Caco-2 (cell line): ENCODE measurements at regions not wholly inside any gene's neighbourhood (a gene's known extent, or its start where the extent isn't known, plus 50 kb on each side); places are given as distances from the start of the nearest gene placed in this dataset.

ENCODE experiments used
- BruUV-seq: library from RNA; stranded (reverse); fragments of 400-500 nt; replicated peaks from 2 replicates; lab custom pipeline; 2021; lab: Mats Ljungman, UMichigan
- CTCF ChIA-PET: fragments of 300-600 bp; sonication (Branson Sonifier 250); formaldehyde crosslinking; loops from one replicate; lab custom pipeline; 2022; ENCODE audit warnings: antibody characterized with exemption; lab: Charles Lee
- POLR2A ChIA-PET: fragments of 300-600 bp; sonication (Branson Sonifier 250); formaldehyde crosslinking; loops from one replicate; lab custom pipeline; 2022; ENCODE audit warnings: antibody characterized with exemption; lab: Charles Lee
- DNase-seq, 2 experiments: peaks; one replicate each; pipeline versions ENCODE4 v3.0.0 to v3.0.0-alpha.2; 2020 to 2022
- H3K27me3 ChIP-seq: replicated peaks from 2 replicates; pipeline ENCODE4 v1.6.0; 2011; ENCODE audit warnings: low read length; ENCODE audit not compliant: control insufficient read depth, insufficient read depth
- H3K36me3 ChIP-seq: 2 replicates; pipeline ENCODE4 v1.5.1; 2011; ENCODE audit warnings: low read length; ENCODE audit not compliant: control insufficient read depth, insufficient read depth
- H3K4me1 ChIP-seq: fragments of 250-450 bp; sonication (Bioruptor Pico); 2 replicates; pipeline ENCODE4 v1.5.1; 2020; ENCODE audit warnings: mild to moderate bottlenecking
- H3K4me3 ChIP-seq: 2 replicates; pipeline ENCODE4 v1.5.1; 2011; ENCODE audit warnings: low read depth, mild to moderate bottlenecking, control low read depth, low read length
- H3K9me3 ChIP-seq: fragments of 250-450 bp; sonication (Bioruptor Pico); 2 replicates; pipeline ENCODE4 v1.5.1; 2020; ENCODE audit warnings: mild to moderate bottlenecking, moderate library complexity
- H3K27ac Mint-ChIP-seq: one replicate; pipeline ENCODE4 v1.8.0; 2022; ENCODE audit warnings: mixed read lengths; ENCODE audit not compliant: unreplicated experiment
- H3K27me3 Mint-ChIP-seq: one replicate; pipeline ENCODE4 v1.8.0; 2022; ENCODE audit warnings: mixed read lengths; ENCODE audit not compliant: insufficient read depth, unreplicated experiment
- H3K36me3 Mint-ChIP-seq: one replicate; pipeline ENCODE4 v1.8.0; 2022; ENCODE audit warnings: mild to moderate bottlenecking, mixed read lengths; ENCODE audit not compliant: insufficient read depth, unreplicated experiment
- H3K4me1 Mint-ChIP-seq: one replicate; pipeline ENCODE4 v1.8.0; 2022; ENCODE audit warnings: low read depth, mixed read lengths; ENCODE audit not compliant: unreplicated experiment
- H3K4me3 Mint-ChIP-seq: one replicate; pipeline ENCODE4 v1.8.0; 2022; ENCODE audit warnings: mild to moderate bottlenecking, moderate library complexity, mixed read lengths; ENCODE audit not compliant: unreplicated experiment
- H3K9me3 Mint-ChIP-seq: one replicate; pipeline ENCODE4 v1.8.0; 2022; ENCODE audit warnings: mixed read lengths; ENCODE audit not compliant: unreplicated experiment
- CTCF ChIP-seq, 2 experiments: fragments of 200-600 bp in 1 of 2; IDR thresholded peaks; 1 replicate in 1 of 2; 2 replicates in 1 of 2; pipeline versions ENCODE4 v1.5.1 to v1.8.0; 2011 to 2022; ENCODE audit warnings: antibody characterized with exemption in 1 of 2, control low read depth in 1 of 2, inconsistent platforms in 1 of 2, low read depth in 1 of 2, low read length in 1 of 2, mild to moderate bottlenecking in 1 of 2, moderate library complexity in 1 of 2; ENCODE audit not compliant: insufficient read depth in 1 of 2, severe bottlenecking in 1 of 2, unreplicated experiment in 1 of 2
- intact Hi-C: fragments of 100-400 bp; cut with micrococcal nuclease; formaldehyde crosslinking; loops from one replicate; pipeline ENCODE4 v1.10.0; 2022; ENCODE audit not compliant: unreplicated experiment

DNA sequence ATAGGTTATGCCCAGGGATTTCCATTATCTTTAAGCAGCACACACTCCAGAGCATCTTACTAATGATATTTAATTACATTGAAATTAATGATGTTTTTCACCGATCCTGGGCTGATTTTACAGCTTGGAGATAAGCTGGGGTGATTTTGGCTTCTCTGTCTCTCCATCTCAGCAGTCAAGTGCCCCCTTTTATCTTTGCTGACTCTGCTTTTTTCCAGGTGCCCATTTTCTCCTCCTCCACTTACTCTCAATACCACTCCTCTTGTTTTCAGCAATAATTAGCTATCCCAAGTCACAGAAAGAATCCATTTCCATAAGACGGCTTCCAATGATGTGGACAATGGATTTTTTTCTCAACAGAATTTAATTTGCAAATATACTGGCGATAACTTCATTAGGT, 266.7 kb downstream of the GBA3 start:
- H3K4me1 Mint-ChIP-seq = no peaks in the 10 kb centered on the region
- H3K27me3 Mint-ChIP-seq = no peaks in the 10 kb centered on the region
- H3K9me3 Mint-ChIP-seq = no peaks in the 10 kb centered on the region
- Histone ChIP-seq H3K4me3 (no peak overlapping the region), H3K27me3 (no peaks in the 10 kb centered on the region), H3K36me3 (no peaks in the 10 kb centered on the region), H3K9me3 (no peaks in the 10 kb centered on the region), H3K4me1 (no peaks in the 10 kb centered on the region)
- ChIA-PET CTCF (no interaction called here), POLR2A (no interaction called here)
- H3K36me3 Mint-ChIP-seq = no peaks in the 10 kb centered on the region
- no peak for TF ChIP-seq CTCF (IDR thresholded peaks at IDR 0.05; ENCODE audit: insufficient read depth in 1 of 2, low read depth in 1 of 2, low read length in 1 of 2, severe bottlenecking in 1 of 2, unreplicated experiment in 1 of 2)
- no peak for DNase-seq
- no peak overlapping the region for H3K4me3 Mint-ChIP-seq
- H3K27ac Mint-ChIP-seq = no peak overlapping the region
- intact Hi-C loops = no loop called here
- BruUV-seq = no TSS peak

DNA sequence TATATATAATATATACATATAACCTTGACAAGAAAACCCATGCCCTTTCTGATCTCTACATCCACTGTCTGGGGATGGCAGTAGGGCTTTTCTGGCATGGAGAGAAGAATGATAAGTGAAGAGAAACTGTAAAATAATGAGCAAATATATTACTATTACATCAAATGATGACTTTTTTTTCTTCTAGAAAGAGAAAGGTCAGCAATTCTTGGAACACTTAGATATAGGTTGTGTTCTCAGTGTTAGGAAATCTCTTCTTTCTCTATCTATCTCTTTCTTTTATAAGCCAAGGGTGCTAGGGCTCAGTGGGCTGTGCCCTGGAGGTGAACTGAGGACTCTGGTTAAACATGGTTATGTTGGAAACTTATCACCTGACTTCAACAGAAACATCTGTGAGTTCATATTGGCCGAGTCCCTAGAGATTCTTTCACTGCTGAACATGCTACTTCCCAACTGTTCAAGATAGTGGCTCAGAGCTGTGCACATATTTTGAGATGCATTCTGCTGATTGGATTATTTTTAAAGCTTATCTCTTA, 265.1 kb downstream of the GBA3 start:
- Mint-ChIP-seq H3K36me3 (no peaks in the 10 kb centered on the region), H3K4me1 (no peaks in the 10 kb centered on the region), H3K4me3 (no peak overlapping the region), H3K27me3 (no peaks in the 10 kb centered on the region), H3K27ac (no peak overlapping the region), H3K9me3 (no peaks in the 10 kb centered on the region)
- DNase-seq = no peak
- H3K9me3 ChIP-seq = no peaks in the 10 kb centered on the region
- no peaks in the 10 kb centered on the region for H3K36me3 ChIP-seq
- H3K27me3 ChIP-seq = no peaks in the 10 kb centered on the region
- no TSS peak for BruUV-seq
- no peak overlapping the region for H3K4me3 ChIP-seq
- intact Hi-C loops = no loop called here
- no peak for TF ChIP-seq CTCF (IDR thresholded peaks at IDR 0.05; ENCODE audit: insufficient read depth in 1 of 2, low read depth in 1 of 2, low read length in 1 of 2, severe bottlenecking in 1 of 2, unreplicated experiment in 1 of 2)
- no peaks in the 10 kb centered on the region for H3K4me1 ChIP-seq
- ChIA-PET CTCF (no interaction called here), POLR2A (no interaction called here)

DNA sequence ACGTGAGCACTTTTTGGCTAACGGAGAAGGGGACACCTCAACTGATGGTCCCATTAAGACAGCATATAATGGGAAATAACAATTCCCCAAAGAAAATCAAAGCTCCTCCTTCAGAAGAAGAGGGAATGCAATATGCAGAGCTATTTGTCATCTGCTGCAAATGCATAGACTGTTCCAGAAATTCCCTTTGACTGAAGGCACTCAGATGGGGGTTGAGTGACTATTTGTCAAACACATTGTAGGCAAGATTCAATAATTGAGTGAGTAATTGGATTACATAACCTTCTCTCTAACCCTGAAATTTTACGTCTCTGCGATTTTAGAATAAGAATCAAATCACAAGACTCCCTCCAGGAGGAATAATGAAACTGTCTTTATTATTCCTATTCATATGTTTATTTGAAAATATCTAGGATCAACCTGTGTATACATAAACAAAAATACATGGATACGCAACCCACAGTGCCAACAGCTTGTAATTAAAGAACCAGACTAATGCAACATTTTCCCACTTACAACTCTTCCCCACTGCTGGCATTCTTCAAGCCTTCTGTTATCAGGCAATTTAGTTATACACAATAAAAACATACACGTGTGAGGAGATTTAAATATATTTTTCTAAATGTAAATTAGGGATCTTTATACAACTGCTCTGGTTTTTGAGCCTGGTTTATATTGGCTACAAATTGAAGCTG, 256.6 kb downstream of the GBA3 start:
- Histone ChIP-seq H3K4me1 (no peaks in the 10 kb centered on the region), H3K36me3 (no peaks in the 10 kb centered on the region), H3K4me3 (no peak overlapping the region), H3K9me3 (no peaks in the 10 kb centered on the region), H3K27me3 (no peaks in the 10 kb centered on the region)
- Mint-ChIP-seq H3K36me3 (no peaks in the 10 kb centered on the region), H3K4me1 (no peaks in the 10 kb centered on the region), H3K9me3 (no peaks in the 10 kb centered on the region), H3K27me3 (no peaks in the 10 kb centered on the region), H3K4me3 (no peak overlapping the region), H3K27ac (no peak overlapping the region)
- intact Hi-C loops = no loop called here
- no peak for DNase-seq
- CTCF ChIA-PET = no interaction called here
- POLR2A ChIA-PET = no interaction called here
- no TSS peak for BruUV-seq
- TF ChIP-seq CTCF (IDR thresholded peaks at IDR 0.05; ENCODE audit: insufficient read depth in 1 of 2, low read depth in 1 of 2, low read length in 1 of 2, severe bottlenecking in 1 of 2, unreplicated experiment in 1 of 2) = no peak
